ENCODE measurements at regions not wholly inside any gene's neighbourhood (a gene's known extent, or its start where the extent isn't known, plus 50 kb on each side); places are given as distances from the start of the nearest gene placed in this dataset.

- TF ChIP-seq CTCF (IDR thresholded peaks at IDR 0.05): no peak
Measured at GRCh38 chr5:85143138-85143537, 758.5 kb upstream of the EDIL3 start.

GRCh38 chr5:85148701-85149100 lies 764.0 kb upstream of the EDIL3 start:
- no peak overlapping the region for H3K4me3 ChIP-seq
- no peak for ATAC-seq
- no peak for DNase-seq
- intact Hi-C loops (cut with DNase I): no loop called here
- H3K4me1 ChIP-seq: no peaks in the 10 kb centered on the region
- TF ChIP-seq CTCF (IDR thresholded peaks at IDR 0.05): no peak
- H3K27ac ChIP-seq: no peak overlapping the region
- no peaks in the 10 kb centered on the region for H3K9me3 ChIP-seq
- no peaks in the 10 kb centered on the region for H3K36me3 ChIP-seq (ENCODE audit: insufficient read depth in 1 of 2, low read depth in 1 of 2)
- 44 to 58% (median 57%) methylated on average over 2 of the region's 2 CpGs for whole genome bisulfite sequencing, 3 donors
- no peaks in the 10 kb centered on the region for H3K27me3 ChIP-seq (ENCODE audit: insufficient read depth in 3 of 3, low read length in 2 of 3)

More at GRCh38 chr5:85143138-85143537, 758.5 kb upstream of the EDIL3 start:
- Histone ChIP-seq H3K4me1 (no peaks in the 10 kb centered on the region), H3K27me3 (ENCODE audit: insufficient read depth in 3 of 3, low read length in 2 of 3) (no peaks in the 10 kb centered on the region), H3K27ac (no peak overlapping the region), H3K36me3 (ENCODE audit: insufficient read depth in 1 of 2, low read depth in 1 of 2) (no peaks in the 10 kb centered on the region), H3K9me3 (no peaks in the 10 kb centered on the region), H3K4me3 (no peak overlapping the region)
- WGBS, 3 donors: 20 to 36% (median 24%) methylated on average over 3 of the region's 3 CpGs
- no peak for ATAC-seq
- no peak for DNase-seq
- intact Hi-C loops (cut with DNase I): no loop called here

- Histone ChIP-seq H3K4me1 (no peaks in the 10 kb centered on the region), H3K4me3 (no peak overlapping the region), H3K27me3 (ENCODE audit: insufficient read depth in 3 of 3, low read length in 2 of 3) (no peaks in the 10 kb centered on the region), H3K9me3 (no peaks in the 10 kb centered on the region), H3K36me3 (ENCODE audit: insufficient read depth in 1 of 2, low read depth in 1 of 2) (no peaks in the 10 kb centered on the region), H3K27ac (no peak overlapping the region)
- ATAC-seq (no peak), DNase-seq (no peak)
- no peak for TF ChIP-seq CTCF (IDR thresholded peaks at IDR 0.05)
- intact Hi-C loops (cut with DNase I): no loop called here
- WGBS, 3 donors: 45 to 61% (median 61%) methylated on average over 6 of the region's 6 CpGs
Measured at GRCh38 chr5:85159395-85159794, 774.7 kb upstream of the EDIL3 start.

- DNase-seq: no peak
- H3K4me1 ChIP-seq: no peaks in the 10 kb centered on the region
- 23 to 84% (median 71%) methylated on average over 1 of the region's 1 CpG for WGBS, 3 donors
Measured at GRCh38 chr5:85168474-85168873, 783.8 kb upstream of the EDIL3 start.

More at GRCh38 chr5:85168474-85168873, 783.8 kb upstream of the EDIL3 start:
- Histone ChIP-seq H3K9me3 (no peaks in the 10 kb centered on the region), H3K4me3 (no peak overlapping the region), H3K27me3 (ENCODE audit: insufficient read depth in 3 of 3, low read length in 2 of 3) (no peaks in the 10 kb centered on the region), H3K27ac (no peak overlapping the region), H3K36me3 (ENCODE audit: insufficient read depth in 1 of 2, low read depth in 1 of 2) (no peaks in the 10 kb centered on the region)
- intact Hi-C loops (cut with DNase I): no loop called here
- ATAC-seq: no peak
- no peak for TF ChIP-seq CTCF (IDR thresholded peaks at IDR 0.05)

All from psoas muscle (tissue), 7 donors.